SK-N-MC (cell line): ENCODE measurements at regions not wholly inside any gene's neighbourhood (a gene's known extent, or its start where the extent isn't known, plus 50 kb on each side); places are given as distances from the start of the nearest gene placed in this dataset.

ENCODE experiments used
- EZH2 ChIP-seq: fragments of 200-600 bp; sonication (generic); IDR thresholded peaks from one replicate; pipeline ENCODE4 v1.6.1; 2017; ENCODE audit warnings: antibody characterized with exemption
- POLR2AphosphoS5 ChIP-seq: IDR thresholded peaks from 2 replicates; pipeline ENCODE4 v1.6.1; 2012; ENCODE audit warnings: mild to moderate bottlenecking, low read depth, low read length, borderline replicate concordance

DNA sequence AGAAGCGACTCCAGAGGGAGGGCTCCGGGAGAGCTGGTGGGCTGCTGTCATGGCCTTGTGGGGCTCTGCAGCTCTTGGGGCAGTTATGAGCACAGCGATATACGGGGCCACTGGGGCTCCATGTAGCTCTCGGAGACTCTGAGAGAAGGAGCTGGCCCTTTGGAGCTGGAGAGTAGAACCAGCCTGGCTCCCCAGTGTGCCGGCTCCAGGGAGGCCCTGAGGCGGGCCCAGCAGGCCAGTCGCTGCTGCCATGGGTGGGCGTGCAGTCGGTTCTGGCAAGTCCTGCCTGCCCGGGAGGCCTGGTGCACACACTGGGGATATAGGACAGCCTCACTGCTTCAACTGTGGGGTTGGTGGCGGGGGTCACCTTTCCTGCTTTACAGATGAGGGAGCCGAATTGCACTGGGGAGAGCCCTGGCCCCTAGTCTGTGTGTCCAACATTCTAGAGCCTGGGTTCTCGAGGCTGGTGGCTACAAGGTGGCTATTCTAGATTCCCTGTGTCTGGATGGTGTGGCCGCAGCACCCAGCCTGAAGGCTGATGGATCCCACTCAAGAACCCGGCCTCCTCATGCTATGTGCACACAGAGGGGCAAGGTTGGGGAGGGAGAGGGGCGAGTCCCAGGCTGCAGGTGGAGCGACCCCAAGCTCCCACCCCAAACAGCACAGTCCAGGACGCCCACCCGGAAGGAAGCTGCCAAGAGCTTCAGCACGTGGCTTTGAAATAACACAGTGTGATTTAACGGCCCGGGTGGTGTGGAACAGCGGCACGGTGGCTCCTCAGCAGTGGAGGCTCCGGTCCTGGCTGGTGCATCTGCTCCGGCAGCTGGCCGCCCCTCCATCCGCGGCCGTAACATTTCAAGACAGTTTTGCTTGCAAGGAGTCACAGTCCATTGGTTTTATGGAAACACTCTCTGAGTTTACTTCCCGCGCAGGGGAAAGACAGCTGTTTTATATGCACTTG is 188.3 kb upstream of the C14orf180 start:
- TF ChIP-seq EZH2 (peak; percentile 60), POLR2AphosphoS5 (no peak)
